GM12878 (cell line): ENCODE measurements at regions not wholly inside any gene's neighbourhood (a gene's known extent, or its start where the extent isn't known, plus 50 kb on each side); places are given as distances from the start of the nearest gene placed in this dataset.

Experiments used
- ATF7 ChIP-seq: fragments of 450-650 bp; IDR thresholded peaks from 2 replicates; pipeline ENCODE4 v1.6.1; 2016; ENCODE audit warnings: low read depth, mild to moderate bottlenecking
- BHLHE40 ChIP-seq, 2 experiments: fragments of 450-650 bp in 1 of 2; IDR thresholded peaks; 2 replicates each; pipeline ENCODE4 v1.6.1; 2011 to 2017; ENCODE audit warnings: low read depth in 2 of 2, borderline replicate concordance in 1 of 2, improper control_type of control experiment in 1 of 2, low read length in 1 of 2, mild to moderate bottlenecking in 1 of 2
- EZH2 ChIP-seq: IDR thresholded peaks from 2 replicates; pipeline ENCODE4 v1.6.1; 2012; ENCODE audit warnings: low read depth, mild to moderate bottlenecking, control low read depth, inconsistent platforms, low read length, borderline replicate concordance; ENCODE audit not compliant: control insufficient read depth
- PML ChIP-seq: IDR thresholded peaks from 2 replicates; pipeline ENCODE4 v1.6.1; 2012; ENCODE audit warnings: low read length, inconsistent platforms
- POLR2A ChIP-seq: IDR thresholded peaks from 2 replicates; pipeline ENCODE4 v1.6.1; 2011; ENCODE audit warnings: low read depth, mild to moderate bottlenecking, low read length
- RAD21 ChIP-seq: IDR thresholded peaks from 2 replicates; pipeline ENCODE4 v1.6.1; 2011; ENCODE audit warnings: mild to moderate bottlenecking, low read depth, low read length, moderate library complexity; ENCODE audit not compliant: insufficient read depth
- RBBP5 ChIP-seq: fragments of 200-600 bp; sonication (generic); conservative IDR thresholded peaks from 2 replicates; pipeline ENCODE4 v1.6.1; 2016
- RELA ChIP-seq: fragments of 450-650 bp; IDR thresholded peaks from 2 replicates; pipeline ENCODE4 v1.8.0; 2014; ENCODE audit warnings: borderline replicate concordance; ENCODE audit not compliant: partially characterized antibody
- SMC3 ChIP-seq: IDR thresholded peaks from 2 replicates; pipeline ENCODE4 v1.6.1; 2011; ENCODE audit warnings: low read length, improper control_type of control experiment, borderline replicate concordance
- SRF ChIP-seq, 2 experiments: IDR thresholded peaks; 2 replicates each; pipeline ENCODE4 v1.6.1; 2011; ENCODE audit warnings: low read depth in 2 of 2, low read length in 2 of 2, mild to moderate bottlenecking in 1 of 2, moderate library complexity in 1 of 2
- ZZZ3 ChIP-seq: IDR thresholded peaks from 2 replicates; pipeline ENCODE4 v1.6.1; 2011; ENCODE audit warnings: low read depth; ENCODE audit not compliant: control insufficient read depth, insufficient read length
- TF ChIP-seq, protein P1 (sequence below), 3 experiments: IDR thresholded peaks in 2 of 3; conservative IDR thresholded peaks in 1 of 3; 2 replicates each; pipeline ENCODE4 v1.5.1; 2011; ENCODE audit warnings: low read depth in 3 of 3, low read length in 3 of 3, mild to moderate bottlenecking in 3 of 3, control low read depth in 2 of 3, moderate library complexity in 2 of 3, inconsistent platforms in 1 of 3, mixed read lengths in 1 of 3; ENCODE audit not compliant: control insufficient read depth in 2 of 3, insufficient read depth in 1 of 3; ENCODE audit errors: extremely low read depth in 1 of 3
- TF ChIP-seq, protein P2 (sequence below): fragments of 450-650 bp; IDR thresholded peaks from 2 replicates; pipeline ENCODE4 v1.6.1; 2017; ENCODE audit warnings: mild to moderate bottlenecking

DNA sequence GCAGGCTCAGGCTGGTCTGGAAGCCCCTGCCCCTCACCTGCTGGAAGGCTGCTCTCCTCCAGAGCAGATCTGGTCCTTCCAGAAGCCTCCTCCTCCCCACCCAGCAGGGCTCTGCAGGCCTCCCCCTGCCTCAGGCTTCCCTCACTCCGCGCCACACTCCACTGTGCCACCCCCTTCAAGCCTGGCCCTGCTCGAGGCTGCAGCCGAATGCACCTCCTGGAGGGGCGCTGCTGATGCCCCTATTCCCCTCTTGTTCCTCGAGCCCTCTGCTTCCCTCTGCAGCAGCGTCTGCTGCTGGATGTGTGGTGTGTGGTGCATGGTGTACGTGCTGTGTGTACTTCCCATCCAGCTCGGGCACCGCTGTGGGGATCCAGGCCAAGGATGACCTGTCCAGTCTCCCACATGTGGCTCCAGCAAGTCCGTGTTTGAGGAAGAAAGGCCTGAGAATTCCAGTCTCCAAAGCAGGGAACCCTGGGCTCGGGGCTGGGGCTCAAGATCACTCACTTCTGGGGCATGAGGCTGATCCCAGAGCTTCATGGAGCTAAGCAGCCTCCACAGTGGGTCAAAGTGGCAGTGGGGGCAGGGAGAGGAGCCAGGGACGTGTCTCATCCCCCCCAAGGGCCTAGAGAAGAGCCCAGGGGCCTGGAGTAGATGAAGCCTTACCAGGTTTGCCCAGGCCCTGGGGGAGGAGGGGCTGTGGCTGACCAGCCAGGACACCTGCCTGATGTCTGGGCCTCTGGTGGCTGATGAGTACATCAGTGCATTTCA, 136.0 kb upstream of the C14orf180 start:
- TF ChIP-seq POLR2A (no peak), ZZZ3 (no peak), RBBP5 (no peak), RELA (no peak), EZH2 (no peak), SRF (IDR thresholded peaks at IDR 0.05; ENCODE audit: low read depth in 2 of 2, low read length in 2 of 2) (no peak), RAD21 (no peak), BHLHE40 (IDR thresholded peaks at IDR 0.05; ENCODE audit: borderline replicate concordance in 1 of 2, low read depth in 2 of 2, low read length in 1 of 2) (no peak), PML (no peak), ATF7 (no peak), SMC3 (no peak)
- TF ChIP-seq, protein P1, sequence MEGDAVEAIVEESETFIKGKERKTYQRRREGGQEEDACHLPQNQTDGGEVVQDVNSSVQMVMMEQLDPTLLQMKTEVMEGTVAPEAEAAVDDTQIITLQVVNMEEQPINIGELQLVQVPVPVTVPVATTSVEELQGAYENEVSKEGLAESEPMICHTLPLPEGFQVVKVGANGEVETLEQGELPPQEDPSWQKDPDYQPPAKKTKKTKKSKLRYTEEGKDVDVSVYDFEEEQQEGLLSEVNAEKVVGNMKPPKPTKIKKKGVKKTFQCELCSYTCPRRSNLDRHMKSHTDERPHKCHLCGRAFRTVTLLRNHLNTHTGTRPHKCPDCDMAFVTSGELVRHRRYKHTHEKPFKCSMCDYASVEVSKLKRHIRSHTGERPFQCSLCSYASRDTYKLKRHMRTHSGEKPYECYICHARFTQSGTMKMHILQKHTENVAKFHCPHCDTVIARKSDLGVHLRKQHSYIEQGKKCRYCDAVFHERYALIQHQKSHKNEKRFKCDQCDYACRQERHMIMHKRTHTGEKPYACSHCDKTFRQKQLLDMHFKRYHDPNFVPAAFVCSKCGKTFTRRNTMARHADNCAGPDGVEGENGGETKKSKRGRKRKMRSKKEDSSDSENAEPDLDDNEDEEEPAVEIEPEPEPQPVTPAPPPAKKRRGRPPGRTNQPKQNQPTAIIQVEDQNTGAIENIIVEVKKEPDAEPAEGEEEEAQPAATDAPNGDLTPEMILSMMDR (IDR thresholded peaks at IDR 0.05 in 2 of 3, conservative IDR thresholded peaks at IDR 0.05 in 1 of 3; ENCODE audit: control insufficient read depth in 2 of 3, extremely low read depth in 1 of 3, insufficient read depth in 1 of 3, low read depth in 3 of 3, low read length in 3 of 3): peak in 1 of 3 experiments; percentile 4; a peak in 1 of 6 replicates
- TF ChIP-seq, protein P2, sequence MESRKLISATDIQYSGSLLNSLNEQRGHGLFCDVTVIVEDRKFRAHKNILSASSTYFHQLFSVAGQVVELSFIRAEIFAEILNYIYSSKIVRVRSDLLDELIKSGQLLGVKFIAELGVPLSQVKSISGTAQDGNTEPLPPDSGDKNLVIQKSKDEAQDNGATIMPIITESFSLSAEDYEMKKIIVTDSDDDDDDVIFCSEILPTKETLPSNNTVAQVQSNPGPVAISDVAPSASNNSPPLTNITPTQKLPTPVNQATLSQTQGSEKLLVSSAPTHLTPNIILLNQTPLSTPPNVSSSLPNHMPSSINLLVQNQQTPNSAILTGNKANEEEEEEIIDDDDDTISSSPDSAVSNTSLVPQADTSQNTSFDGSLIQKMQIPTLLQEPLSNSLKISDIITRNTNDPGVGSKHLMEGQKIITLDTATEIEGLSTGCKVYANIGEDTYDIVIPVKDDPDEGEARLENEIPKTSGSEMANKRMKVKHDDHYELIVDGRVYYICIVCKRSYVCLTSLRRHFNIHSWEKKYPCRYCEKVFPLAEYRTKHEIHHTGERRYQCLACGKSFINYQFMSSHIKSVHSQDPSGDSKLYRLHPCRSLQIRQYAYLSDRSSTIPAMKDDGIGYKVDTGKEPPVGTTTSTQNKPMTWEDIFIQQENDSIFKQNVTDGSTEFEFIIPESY: no peak
